HL-60 (cell line): ENCODE measurements at regions not wholly inside any gene's neighbourhood (a gene's known extent, or its start where the extent isn't known, plus 50 kb on each side); places are given as distances from the start of the nearest gene placed in this dataset.

Experiments used
- GABPA ChIP-seq: IDR thresholded peaks from 2 replicates; pipeline ENCODE4 v1.6.1; 2012; ENCODE audit warnings: low read depth
- POLR2AphosphoS5 ChIP-seq: IDR thresholded peaks from 2 replicates; pipeline ENCODE4 v1.6.1; 2012; ENCODE audit warnings: low read depth
- REST ChIP-seq: IDR thresholded peaks from 2 replicates; pipeline ENCODE4 v1.6.1; 2012; ENCODE audit warnings: low read depth; ENCODE audit not compliant: insufficient replicate concordance
- SPI1 ChIP-seq: IDR thresholded peaks from 2 replicates; pipeline ENCODE4 v1.6.1; 2012; ENCODE audit warnings: low read depth, mild to moderate bottlenecking, borderline replicate concordance
- TF ChIP-seq, protein P1 (sequence below): IDR thresholded peaks from one replicate; pipeline ENCODE4 v1.5.1; 2011; ENCODE audit warnings: low read length, control low read depth, inconsistent platforms; ENCODE audit not compliant: insufficient read depth

DNA sequence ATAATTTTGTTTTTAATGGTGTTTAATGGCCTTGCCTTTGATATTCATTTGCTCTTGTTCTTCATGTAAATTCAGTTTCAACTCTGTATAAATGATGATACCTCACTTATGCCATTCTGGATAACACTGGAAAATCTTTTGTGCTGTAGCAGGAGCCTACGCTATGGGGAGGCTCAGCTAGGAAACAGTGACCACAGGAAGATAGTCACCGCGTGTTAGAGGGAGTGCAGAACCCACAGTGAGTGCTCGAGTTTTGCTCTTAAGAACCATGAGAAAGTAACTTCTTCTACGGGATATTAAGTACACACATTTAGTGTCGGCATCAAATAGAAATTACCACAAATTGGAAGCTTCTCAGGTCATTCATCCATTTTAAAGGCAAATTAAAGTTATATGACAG, 143.9 kb downstream of the IRX2 start:
- TF ChIP-seq, protein P1, sequence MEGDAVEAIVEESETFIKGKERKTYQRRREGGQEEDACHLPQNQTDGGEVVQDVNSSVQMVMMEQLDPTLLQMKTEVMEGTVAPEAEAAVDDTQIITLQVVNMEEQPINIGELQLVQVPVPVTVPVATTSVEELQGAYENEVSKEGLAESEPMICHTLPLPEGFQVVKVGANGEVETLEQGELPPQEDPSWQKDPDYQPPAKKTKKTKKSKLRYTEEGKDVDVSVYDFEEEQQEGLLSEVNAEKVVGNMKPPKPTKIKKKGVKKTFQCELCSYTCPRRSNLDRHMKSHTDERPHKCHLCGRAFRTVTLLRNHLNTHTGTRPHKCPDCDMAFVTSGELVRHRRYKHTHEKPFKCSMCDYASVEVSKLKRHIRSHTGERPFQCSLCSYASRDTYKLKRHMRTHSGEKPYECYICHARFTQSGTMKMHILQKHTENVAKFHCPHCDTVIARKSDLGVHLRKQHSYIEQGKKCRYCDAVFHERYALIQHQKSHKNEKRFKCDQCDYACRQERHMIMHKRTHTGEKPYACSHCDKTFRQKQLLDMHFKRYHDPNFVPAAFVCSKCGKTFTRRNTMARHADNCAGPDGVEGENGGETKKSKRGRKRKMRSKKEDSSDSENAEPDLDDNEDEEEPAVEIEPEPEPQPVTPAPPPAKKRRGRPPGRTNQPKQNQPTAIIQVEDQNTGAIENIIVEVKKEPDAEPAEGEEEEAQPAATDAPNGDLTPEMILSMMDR, result no peak
- TF ChIP-seq REST, result no peak
- TF ChIP-seq POLR2AphosphoS5, result no peak
- no peak for TF ChIP-seq SPI1
- no peak for TF ChIP-seq GABPA
